GM19240 (cell line): ENCODE measurements at regions not wholly inside any gene's neighbourhood (a gene's known extent, or its start where the extent isn't known, plus 50 kb on each side); places are given as distances from the start of the nearest gene placed in this dataset.
"Not testable (repeated sequence)": the region's sequence is repeated elsewhere in the genome, so short reads cannot be mapped to it uniquely, and the experiment has no call there.

Experiments used
- DNase-seq: peaks from one replicate; pipeline ENCODE4 v3.0.0; 2011; ENCODE audit warnings: low spot score; ENCODE audit not compliant: insufficient read length

DNA sequence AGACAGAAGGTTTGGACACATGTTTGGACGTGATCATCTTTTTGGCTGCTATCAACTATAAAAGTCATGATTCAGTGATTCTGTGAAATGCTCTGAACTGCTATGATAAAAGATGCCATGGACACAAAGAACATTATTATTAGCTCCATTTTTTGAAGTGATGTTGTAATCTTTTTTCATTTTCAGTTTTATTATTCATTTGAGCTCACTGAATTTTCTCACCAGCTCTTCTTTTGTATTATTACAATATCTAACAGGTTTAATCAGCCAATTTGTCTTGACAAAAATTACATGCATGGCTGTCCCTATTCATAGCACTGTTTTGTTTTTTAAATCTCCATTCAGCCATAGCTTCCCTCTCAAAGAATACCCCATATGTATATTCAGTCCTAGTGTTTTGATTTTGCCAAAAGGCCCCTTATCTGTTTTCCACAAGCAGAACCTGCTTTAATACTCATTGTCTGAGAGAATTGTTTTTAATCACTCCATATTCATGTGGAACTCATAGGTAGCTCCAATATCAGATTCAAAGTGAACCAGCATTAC, 314.0 kb upstream of the FAM98A start:
- DNase-seq, result no peak

DNA sequence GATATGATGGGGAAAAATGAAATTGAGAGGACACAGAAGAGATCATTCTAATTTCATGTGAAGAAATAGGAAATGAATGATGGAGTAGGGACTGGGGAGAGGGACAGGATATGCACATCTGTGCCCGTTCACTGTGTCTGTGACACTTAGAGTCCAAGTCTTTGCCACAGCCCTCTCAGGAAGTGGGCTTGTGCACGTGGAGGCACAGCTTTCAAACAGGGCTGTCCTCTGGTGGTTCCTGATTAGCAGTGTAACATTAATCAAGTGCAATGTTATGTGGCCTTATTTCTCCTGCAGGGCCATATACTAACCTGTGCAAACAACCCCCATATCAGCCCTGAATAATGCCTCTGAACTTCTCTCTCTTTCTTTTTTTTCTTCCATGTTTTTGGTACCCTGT, 312.2 kb upstream of the FAM98A start:
- DNase-seq, result no peak

DNA sequence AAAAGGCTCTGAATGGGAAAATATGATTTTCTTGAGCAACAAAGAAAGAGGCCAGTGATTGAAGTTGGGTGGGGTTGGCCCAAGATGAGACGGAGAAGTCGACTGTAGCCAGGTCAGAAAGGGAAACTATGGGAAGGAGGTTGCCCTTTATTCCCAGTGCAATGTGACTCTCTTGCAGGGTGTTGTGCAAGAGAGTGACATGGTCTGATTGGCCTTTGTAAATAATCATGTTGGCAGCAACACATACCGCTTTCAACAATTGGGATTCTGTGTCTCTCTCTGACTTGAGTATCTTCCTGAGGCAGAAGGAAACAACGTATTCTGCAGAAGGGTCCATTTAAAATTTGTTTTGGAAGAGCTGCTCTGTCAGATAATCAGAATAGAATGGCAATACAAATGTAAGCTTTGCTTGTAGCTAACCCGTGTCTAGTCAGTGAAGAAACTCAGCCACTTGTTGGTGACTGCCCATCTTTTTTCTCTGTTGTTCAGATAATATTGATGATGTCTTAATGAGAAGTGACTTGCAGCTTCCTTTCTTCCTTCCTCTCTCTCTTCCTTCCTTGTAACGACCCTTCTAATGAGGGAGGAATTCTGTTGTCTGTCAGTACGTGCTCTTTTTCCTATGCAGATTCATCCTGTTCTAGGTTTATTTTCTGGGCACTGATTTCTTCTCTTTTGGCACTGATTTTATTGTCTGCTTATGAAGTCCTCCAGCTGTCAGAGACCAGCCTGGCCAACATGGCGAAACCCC, 311.0 kb upstream of the FAM98A start:
- DNase-seq, result no peak

DNA sequence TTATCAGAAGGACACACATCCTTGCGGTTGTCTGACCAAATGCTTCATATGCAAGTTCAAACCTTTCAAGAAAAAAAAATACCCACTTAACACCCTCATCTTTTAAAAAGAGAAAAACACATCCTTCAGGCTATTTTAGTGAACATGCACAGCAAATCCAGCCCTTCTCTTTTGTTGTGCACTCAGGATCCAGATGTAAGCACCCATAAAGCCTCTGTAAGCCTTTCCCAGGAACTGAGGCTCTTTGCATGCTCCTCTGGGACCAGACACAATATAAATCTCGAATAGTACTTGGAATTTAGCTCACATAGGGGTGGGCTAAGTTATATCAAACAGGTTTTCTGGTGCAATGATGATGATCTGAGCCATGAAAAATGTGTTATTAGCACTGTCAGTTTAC, 308.8 kb upstream of the FAM98A start:
- no peak for DNase-seq

DNA sequence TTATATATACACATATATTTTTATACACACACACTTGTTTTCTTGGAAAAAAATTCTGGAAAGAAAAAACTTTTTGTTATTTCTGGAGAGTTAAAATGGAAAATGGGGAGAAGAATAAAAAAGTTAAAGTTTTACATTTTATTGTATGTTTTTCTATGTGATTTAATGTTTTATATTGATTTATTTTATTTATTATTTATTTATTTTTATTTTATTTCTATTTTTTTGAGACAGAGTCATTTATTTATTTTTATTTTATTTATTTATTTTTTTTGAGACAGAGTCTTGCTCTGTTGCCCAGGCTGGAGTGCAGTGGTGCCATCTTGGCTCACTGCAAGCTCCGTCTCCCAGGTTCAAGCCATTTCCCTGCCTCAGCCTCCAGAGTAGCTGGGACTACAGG, 307.0 kb upstream of the FAM98A start:
- DNase-seq, result not testable (repeated sequence)

DNA sequence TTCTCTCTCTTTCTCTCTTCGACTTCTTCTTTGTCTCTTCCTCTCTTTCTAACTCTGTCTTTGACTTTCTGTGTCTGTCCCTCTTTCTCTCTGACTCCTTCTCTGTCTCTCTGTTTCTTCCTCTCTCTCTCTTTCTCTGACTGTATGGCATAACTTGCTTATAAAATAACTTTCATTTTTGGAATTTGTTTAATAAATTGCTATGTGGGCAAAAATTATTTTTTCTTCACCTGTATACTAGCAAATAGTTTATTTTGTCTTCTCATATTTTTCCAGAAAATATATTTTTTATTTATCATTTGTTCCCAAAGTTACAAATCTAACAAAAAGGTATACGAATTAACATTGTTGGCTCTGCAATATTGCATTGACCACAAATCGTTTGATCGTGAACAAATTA, 305.7 kb upstream of the FAM98A start:
- DNase-seq, result no peak

DNA sequence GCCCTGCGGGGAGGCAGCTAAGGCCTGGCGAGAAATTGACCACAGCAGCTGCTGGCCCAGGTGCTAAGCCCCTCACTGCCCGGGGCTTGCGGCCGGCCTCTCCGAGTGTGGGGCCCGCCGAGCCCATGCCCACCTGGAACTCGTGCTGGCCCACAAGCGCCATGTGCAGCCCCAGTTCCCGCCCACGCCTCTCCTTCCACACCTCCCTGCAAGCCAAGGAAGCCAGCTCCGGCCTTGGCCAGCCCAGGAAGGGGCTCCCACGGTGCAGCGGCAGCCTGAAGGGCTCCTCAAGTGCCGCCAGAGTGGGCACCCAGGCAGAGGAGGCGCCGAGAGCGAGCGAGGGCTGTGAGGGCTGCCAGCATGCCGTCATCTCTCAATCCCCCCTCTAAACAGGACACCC, 304.6 kb upstream of the FAM98A start:
- DNase-seq, result no peak

DNA sequence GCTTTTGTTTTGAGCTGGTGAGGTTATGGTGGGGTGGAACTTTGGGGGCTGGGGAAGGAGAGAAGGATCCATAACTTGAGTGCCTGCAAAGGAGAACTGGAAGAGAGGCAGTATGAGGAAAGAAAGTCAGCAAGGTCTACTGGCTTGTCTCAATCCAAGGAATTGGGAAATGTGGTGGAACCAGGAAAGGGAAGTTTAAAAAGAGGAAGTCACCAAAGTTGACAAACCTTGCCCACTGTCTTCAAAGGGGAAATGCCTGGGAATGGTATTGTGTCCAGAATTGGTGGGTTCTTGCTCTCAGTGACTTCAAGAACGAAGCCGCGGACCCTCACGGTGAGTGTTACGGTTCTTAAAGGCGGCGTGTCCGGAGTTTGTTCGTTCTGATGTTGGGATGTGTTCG, 304.1 kb upstream of the FAM98A start:
- DNase-seq, result no peak

DNA sequence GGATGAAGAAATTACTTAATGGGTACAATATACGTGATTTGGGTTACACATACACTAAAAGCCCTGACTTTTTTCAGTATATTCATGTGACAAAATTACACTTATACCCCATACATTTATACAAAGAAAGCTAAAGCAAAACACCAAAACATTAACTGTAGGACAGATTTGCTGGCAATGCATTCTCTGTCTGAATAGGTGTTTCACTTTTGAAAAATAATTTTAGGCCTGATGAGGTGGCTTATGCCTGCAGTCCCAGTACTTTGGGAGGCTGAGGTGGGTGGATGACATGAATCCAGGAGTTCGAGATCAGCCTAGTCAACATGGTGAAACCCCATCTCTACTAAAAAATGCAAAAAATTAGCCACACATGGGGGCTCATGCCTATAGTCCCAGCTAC, 301.5 kb upstream of the FAM98A start:
- DNase-seq, result no peak

DNA sequence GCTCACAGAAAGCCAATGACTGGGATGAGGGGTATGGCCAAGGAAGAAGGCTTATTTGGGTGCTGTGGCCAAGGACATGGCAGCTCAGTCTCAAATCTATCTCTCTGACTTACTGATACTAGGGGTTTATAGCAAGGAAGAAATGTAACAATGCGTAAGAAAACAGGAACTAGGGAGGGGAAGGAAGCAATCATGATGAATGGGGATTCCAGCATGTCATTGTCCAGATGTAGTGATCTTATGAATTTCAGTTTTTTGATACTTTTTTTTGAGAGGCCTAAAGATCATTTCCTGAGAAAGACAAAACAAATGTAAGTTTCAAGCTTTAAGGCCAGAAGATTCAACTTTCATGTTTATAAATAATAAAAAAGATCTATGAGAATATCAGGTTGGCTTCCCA, 298.6 kb upstream of the FAM98A start:
- no peak for DNase-seq

DNA sequence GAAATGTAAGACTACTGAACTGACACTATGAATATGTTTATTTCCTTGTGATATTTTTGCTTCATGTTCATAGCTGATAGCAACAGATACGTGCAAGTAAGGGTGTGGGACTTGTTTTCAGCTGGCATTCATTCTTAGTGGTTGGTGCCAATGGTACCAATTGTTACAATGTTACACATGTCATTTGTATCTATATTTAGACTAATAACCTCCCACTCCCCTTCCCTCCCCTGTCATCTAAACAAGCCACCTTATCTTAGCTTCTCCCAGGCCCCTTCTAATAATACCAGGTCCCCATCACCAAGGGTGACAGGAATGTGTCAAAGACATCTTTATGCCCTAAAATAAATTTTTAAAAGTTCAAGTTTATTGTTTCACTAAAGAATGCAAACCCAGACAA, 294.7 kb upstream of the FAM98A start:
- DNase-seq, result no peak

DNA sequence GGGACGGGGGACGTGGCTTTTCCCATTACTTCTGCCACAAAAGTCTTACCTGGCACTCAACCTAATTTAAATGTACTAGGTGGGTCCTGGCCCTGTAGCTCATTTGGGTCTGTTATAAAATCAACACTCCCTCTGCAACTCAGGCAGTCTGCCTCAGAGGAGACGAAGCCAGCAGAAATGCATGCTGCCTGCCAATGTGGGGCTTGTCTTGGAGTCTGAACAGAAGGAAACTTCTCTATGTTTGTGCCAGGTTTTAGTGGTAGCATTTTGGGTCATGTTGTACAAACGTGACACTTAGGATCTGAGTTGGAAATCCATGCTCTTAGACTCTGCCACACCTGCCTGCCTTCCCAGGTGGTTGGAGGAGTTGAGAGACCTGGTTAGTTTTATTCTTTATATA, 292.5 kb upstream of the FAM98A start:
- no peak for DNase-seq

DNA sequence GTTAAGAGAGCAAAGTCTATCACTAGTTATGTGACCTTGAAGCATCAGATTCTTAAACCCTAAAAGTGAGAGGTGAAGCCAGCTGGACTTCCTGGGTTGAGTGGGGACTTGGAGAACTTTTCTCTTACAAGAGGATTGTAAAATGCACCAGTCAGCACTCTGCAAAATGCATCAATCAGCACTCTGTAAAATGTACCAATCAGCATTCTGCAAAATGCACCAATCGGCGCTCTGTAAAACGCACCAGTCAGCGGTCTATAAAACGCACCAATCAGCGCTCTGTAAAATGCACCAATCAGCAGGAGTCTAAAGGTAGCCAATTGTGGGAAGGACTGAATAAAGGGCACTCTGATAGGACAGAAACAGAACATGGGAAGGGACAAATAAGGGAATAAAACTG, 291.6 kb upstream of the FAM98A start:
- DNase-seq, result no peak

DNA sequence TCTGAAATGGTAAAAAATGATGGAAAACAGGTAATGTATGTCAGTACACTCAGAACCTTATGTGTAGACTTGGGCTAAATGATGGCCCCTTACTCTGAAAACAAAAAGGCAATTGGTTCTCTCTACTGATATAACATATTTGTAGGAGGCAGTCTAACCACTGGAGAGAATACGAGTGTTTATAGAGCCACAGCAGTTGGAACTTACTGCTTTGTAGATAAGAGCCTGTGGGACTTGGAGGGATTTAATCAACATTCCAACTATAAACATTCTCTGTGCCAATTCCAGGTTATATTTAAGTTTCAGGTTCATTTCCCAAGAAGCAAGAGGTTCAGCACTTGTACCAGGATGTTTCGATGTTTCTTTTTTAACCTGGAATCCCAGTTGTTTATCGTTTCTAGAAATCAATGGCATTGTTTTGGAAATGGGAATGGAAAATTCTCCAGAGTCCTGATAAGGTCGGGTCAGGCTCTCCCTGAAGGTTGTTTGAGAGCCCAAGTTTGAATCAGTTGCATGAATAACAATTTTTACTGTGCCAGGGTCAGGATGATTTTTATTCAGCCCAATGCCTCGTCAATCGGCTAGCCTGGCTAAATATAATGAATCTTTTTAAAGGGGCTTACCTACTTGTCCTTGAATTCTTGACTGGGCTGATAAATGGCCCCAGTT, 278.4 kb upstream of the FAM98A start:
- no peak for DNase-seq

DNA sequence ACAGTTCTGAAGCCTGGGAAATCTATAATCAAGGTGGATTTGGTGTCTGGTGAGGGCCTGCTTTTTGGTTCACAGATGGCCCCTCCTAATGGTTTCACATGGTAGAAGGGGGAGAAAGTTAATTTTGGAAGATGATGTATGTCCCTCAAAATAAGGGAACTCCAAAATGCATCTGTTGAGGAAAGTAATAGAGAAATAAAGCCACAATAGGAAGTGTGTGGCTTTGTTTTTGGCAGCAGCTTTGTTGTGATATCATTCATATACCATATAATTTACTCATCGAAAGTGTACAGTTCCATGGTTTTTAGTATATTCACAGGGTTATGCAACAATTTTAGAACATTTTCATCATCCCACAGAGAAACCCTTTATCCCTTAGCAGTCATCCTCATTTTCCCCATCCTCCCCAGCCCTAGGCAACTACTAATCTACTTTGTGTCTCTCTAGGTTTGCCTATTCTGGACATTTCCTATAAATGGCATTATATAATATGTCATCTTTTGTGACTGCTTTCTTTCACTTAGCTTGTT, 274.0 kb upstream of the FAM98A start:
- no peak for DNase-seq

DNA sequence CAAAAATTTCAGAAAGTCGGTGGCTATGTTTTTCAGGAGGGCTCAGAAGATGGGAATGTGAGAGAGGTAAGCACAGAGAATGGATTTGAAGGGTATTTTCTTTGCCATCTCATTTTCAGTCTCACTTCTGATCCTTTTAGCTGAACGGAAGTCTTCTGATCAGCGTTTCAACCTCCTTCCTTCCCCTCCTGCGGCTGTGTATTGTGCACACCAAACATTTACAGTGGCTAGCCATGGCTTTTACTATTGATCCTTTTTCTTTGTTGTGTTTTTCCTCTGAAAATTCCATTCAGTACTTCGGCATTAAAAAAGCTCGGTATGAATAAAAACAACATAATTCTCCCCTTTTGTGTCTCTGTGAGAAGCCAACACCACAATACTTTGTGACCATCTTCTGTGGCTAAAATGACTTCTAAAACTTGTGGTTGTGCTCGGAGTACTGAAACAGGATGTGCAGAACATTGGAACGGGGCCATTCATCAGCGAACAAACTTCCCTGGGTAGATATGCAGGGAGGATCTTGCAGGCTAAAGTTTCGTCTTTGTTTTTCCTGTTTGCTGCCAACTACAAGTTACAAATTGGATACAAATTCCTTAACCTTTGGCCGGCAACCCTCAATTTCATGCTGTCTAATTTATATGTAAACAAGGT, 260.8 kb upstream of the FAM98A start:
- DNase-seq, result no peak

DNA sequence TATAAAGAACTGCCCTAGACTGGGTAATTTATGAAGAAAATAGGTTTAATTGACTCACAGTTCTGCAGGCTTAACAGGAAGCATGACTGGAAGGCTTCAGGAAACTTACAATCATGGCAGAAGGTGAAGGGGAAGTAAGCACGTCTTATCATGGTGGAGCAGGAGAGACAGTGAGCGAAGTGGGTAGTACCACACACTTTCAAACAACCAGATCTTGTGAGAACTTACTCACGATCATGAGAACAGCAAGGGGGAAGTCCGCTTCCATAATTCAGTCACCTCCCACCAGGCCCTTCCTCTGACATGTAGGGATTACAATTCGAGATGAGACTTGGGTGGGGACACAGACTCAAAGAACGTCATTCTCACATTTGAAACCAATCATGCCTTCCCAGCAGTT, 260.1 kb upstream of the FAM98A start:
- no peak for DNase-seq

DNA sequence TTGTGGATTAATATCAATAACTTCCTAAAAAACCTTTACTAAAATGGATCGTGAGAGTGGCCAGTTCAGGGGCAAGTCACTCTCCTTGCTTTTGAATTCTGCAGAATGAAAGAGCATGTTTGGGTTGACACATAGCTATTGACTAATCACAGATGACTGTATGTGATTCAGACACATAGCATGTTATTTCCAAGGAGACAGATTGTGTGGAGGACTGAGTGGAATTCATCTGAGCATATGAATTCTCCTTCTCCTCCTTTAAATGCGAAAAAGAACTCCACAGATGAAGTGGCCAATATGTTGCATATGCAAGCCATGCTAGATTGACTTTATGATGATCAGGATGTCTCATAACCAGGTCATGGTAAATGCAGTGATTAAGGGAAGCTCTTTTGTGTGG, 249.4 kb upstream of the FAM98A start:
- no peak for DNase-seq

DNA sequence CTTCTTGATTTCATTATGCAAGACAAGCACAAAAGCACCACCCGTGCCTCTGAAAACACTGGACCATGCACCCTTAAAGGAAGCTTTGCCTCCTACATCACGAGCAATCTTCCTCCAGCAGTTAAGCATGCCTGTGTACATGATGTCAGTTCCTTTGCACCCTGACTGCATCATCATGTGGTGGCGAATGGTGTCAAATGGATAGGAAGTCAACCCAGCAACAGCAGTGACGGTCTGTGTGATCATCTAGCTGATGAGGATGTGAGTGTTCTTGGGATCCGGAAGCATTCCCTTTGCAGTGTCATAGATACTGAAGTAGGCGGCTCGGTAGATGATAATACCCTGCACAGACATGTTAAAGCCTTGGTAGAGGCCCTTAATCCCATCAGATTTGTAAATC, 240.7 kb upstream of the FAM98A start:
- DNase-seq, result no peak

DNA sequence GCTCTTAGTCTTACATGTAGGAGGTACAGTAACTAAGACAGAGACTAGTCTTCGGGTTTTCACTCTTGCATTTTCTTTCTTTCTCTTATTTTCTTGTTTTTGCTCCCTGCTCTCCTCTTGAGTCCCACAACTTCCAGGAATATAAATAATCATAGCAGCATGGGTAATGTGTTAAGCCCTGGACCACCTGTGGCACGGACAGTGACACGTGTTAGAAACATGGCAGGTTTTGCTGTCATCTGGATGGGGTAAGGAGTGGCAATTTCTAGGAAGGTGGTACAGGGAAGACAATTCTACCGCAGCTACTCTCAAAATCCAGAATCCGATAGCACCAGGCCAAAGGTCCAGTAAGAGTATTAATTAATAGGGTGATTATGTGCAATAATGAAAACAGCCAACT, 237.5 kb upstream of the FAM98A start:
- DNase-seq, result no peak

DNA sequence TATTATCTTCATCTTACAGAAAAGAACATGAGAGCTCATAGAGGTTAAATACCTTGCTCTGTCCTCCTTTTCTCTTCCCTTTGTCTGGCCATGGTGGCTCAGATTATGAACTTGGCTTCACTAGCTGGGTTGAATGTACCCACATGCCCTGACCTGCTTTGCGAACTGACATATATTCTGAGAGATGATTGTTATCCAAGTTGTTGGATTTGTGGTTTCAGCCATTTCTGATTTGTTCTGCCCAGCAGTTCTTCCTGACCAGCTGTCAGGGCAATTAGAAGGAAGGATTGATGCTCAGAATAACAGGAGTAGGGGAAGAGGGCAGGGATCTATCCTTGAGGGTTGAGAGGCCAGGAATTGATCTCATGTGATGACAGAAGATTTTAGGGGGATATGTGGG, 236.8 kb upstream of the FAM98A start:
- no peak for DNase-seq

DNA sequence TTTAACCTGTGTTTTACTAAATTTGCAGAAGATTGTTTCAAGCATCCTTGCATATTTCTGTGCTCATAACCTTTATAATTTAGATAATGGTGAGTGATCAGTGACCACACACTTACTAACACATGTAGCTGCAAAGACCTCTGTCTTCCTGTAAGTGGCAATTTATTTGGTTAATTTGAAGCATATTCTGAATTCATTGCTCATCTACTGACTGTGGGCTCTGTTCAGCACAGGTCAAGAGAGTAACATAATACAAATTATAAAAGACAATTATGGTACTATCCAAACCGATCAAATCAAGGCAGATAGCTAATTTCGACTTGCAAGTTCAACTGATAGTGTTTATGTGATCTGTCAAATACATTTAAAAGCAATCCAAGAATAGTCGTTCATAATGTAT, 223.9 kb upstream of the FAM98A start:
- DNase-seq, result no peak
